GM12875 (cell line): ENCODE measurements at regions not wholly inside any gene's neighbourhood (a gene's known extent, or its start where the extent isn't known, plus 50 kb on each side); places are given as distances from the start of the nearest gene placed in this dataset.
A peak's percentile ranks its signal among the peaks of the same experiment; 100 is the strongest.

ENCODE experiments used
- H3K4me3 ChIP-seq: one replicate; pipeline ENCODE4 v1.5.1; 2011; ENCODE audit warnings: low read depth, low read length, control low read depth
- CTCF ChIP-seq: IDR thresholded peaks from 2 replicates; pipeline ENCODE4 v1.5.1; 2011; ENCODE audit warnings: low read depth, mild to moderate bottlenecking, control low read depth, inconsistent platforms, low read length, moderate library complexity, borderline replicate concordance; ENCODE audit not compliant: insufficient read depth

DNA sequence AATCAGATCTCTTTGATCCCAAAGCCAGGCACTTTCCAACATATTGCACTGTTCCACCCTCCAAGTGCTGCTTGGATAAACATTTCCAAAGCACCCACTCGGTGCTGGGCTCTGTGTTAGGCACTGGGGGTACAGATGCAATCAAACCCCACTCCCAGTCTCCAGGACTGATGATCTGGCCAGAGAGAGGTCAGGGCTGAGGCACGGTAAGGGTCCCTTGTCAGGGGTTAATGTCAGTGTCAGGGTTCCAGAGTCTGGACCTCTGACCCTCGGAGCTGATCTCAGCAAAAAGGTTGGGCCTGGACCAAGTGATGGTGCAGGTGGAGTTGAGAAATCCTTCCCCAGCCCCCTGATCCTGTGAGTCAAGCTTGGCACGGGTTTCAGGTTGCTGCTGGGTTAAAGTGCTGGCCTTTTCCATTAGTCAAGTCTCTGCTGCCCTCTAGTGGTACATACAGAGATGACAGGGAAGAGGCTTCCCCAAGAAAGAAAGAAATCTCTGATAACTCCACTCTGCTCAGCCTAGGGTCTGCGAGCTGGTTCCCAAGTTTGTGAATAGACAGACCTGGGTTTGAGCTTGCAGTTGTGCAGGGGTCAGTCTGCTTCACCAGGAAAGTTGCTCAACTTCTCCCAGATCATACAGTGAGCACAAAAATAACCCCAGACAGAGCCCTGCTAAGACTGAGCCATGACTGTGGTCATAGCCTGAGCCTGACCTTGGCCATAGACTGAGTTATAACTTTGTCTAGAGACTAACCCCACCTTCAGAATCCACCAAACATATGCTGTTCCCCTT lies 74.6 kb downstream of the DMRTA2 start:
- peak; percentile 78 for TF ChIP-seq CTCF

GRCh38 chr1:50347933-50348332 lies 75.3 kb downstream of the DMRTA2 start:
- H3K4me3 ChIP-seq: no peak overlapping the region
- TF ChIP-seq CTCF: no peak

More for the DNA sequence above, 74.6 kb downstream of the DMRTA2 start:
- no peak overlapping the region for H3K4me3 ChIP-seq

GRCh38 chr1:50346621-50347020 lies 76.6 kb downstream of the DMRTA2 start:
- no peak for TF ChIP-seq CTCF
- H3K4me3 ChIP-seq: no peak overlapping the region

DNA sequence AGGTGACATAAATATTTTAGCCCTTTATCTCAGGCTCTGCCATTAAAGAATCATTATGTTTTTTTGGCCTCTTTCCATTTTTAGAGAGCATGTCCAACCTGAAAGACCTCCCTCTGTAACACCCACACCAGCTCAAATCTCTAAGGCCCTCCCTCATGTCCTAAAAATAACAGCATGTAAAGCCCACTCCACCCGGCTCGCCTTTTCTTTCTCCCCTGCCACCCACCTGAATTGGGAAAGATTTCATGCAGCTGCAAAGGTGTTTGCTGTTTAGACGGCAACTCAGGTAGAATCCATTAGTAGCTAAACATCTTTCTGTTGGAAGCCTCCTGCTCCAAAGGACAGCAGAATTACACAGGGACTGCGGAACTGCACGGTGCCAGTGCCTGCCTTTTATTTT lies 79.9 kb downstream of the DMRTA2 start:
- no peak overlapping the region for H3K4me3 ChIP-seq
- no peak for TF ChIP-seq CTCF

- TF ChIP-seq CTCF: no peak
These were observed 80.7 kb downstream of the DMRTA2 start for GRCh38 chr1:50342525-50342924.

DNA sequence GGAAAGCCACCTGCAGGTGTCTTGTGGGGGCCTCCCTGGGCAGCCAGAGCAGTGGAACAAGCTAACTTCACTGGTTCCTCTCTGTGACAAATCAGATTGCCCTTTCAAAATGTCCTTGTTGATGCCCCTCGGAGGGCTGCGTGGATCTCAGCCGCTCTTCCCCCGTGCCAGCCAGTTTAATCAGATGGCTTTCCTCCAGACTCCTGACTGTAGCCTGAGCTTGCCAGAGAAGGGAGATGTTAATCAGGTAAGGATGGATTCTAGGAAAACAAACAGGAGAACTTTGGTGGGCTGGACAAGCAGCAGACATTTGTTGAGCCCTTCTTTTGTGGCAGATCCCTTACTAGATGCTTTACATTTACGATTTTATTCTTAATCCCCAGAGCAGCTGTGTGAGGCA lies 88.2 kb downstream of the DMRTA2 start:
- TF ChIP-seq CTCF: no peak
- no peak overlapping the region for H3K4me3 ChIP-seq

More at GRCh38 chr1:50342525-50342924, 80.7 kb downstream of the DMRTA2 start:
- H3K4me3 ChIP-seq: no peak overlapping the region

- TF ChIP-seq CTCF: peak; percentile 93
- peak overlapping the region; percentile 27 for H3K4me3 ChIP-seq
These were observed 89.7 kb downstream of the DMRTA2 start for GRCh38 chr1:50333595-50333974.
